ENCODE measurements at regions not wholly inside any gene's neighbourhood (a gene's known extent, or its start where the extent isn't known, plus 50 kb on each side); places are given as distances from the start of the nearest gene placed in this dataset.
A peak's percentile ranks its signal among the peaks of the same experiment; 100 is the strongest.

DNA sequence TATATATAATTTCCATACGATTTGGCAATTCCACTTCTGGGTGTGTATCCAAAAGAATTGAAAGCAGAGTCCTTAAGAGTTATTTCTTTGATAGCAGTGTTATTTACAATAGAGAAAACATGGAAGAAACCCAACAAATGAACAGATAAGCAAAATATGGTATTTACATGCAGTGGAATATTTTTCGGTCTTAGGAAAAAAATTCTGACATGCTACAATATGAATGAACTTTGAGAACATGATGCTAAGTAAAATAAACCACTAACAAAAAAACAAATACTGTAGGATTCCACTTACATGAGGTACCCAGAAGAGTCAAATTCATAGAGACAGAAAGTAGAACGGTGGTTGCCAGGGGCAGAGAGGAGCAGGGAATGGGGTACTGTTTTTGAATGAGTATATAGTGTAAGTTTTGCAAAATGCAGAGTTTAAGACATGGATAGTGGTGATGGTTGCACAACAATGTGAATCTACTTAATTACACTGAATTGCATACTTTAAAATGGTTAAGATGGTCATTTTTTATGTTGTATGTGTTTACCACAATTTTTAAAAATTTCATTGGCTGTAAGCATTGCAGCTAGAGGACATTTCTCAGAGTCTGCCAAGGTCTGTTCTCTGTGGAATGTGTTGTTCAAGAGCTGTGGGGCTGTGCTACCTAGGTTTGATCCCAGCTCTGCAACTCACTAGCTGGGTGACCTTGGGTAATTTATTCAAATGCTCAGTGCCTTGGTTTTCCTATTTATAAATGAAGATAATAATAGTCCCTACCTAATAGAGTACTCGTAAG, 122.1 kb downstream of the MEX3B start:
- TF ChIP-seq GATA2 (IDR thresholded peaks at IDR 0.05; ENCODE audit: low read depth, low read length), result no peak
- TF ChIP-seq GATA3 (IDR thresholded peaks at IDR 0.05; ENCODE audit: low read depth, low read length), result no peak

DNA sequence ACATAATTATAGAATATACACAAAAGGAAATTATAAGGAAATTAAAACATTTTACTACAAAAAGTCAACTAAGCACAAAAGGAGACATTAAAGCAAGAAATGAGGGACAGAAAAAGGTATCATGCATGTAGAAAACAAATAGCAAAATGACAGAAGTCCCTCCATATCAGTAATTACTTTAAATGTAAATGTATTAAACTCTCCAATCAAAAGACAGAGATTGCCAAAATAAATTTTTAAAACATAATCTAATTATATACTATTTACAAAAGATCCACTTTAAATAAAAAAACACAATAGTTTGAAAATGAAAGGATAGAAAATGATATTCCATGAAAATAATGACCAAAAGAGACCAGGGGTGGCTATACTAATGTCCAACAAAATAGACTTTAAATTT, 123.7 kb downstream of the MEX3B start:
- no peak for TF ChIP-seq GATA2 (IDR thresholded peaks at IDR 0.05; ENCODE audit: low read depth, low read length)
- no peak for TF ChIP-seq GATA3 (IDR thresholded peaks at IDR 0.05; ENCODE audit: low read depth, low read length)

DNA sequence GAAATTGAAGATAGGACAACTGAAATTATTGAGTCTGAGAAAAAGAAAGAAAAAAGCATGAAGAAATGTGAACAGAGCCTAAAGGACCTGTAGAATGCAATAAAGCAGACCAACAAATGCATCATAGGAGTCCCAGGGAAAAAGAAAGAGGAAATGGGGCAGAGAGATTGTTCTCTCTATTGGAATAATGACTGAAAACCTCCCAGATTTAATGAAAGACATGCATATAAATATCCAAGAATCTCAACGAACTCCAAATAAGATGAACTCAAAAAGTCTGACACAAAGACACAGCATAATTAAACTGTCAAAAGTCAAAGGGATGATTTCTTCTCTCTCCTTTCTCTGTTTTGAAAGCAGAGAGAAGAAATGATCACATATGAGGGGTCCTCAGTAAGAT, 124.7 kb downstream of the MEX3B start:
- TF ChIP-seq GATA2 (IDR thresholded peaks at IDR 0.05; ENCODE audit: low read depth, low read length) (no peak), GATA3 (IDR thresholded peaks at IDR 0.05; ENCODE audit: low read depth, low read length) (no peak)

DNA sequence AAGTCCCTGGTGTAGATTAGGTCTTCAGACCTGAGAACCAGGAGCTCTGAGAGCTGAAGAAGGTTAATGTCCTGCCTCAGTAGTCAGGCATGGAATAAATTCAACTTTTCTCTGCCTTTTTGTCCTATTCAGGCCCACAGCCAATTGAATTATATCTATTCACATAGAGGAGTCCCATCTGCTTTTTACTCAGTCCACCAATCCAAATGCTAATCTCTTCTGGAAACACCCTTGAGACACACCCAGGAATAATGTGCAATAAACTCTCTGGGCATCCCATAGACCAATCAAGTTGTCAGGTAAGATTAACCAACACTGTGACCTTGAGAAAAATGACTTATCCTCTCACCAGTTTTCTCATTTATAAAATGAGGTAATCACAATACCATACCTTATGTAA, 129.4 kb downstream of the MEX3B start:
- no peak for TF ChIP-seq GATA3 (IDR thresholded peaks at IDR 0.05; ENCODE audit: low read depth, low read length)
- no peak for TF ChIP-seq GATA2 (IDR thresholded peaks at IDR 0.05; ENCODE audit: low read depth, low read length)

DNA sequence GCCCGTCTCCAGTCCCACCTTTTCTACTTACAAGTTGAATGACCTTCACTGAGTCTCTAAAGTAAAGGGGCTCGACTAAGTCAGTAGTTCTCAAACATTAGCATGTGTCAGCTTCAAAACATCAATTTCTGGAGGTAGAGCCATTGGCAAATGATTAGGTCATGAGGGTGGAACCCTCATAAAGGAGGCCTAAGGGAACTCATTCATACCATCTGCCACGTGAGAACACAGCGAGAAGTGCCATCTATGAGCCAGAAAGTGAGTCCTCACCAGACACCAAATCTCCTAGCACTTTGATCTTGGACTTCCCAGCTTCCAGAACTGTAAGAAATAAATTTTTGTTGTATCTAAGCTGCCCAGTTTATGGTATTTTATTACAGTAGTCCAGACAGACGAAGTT, 129.8 kb downstream of the MEX3B start:
- TF ChIP-seq GATA2 (IDR thresholded peaks at IDR 0.05; ENCODE audit: low read depth, low read length) (no peak), GATA3 (IDR thresholded peaks at IDR 0.05; ENCODE audit: low read depth, low read length) (no peak)

DNA sequence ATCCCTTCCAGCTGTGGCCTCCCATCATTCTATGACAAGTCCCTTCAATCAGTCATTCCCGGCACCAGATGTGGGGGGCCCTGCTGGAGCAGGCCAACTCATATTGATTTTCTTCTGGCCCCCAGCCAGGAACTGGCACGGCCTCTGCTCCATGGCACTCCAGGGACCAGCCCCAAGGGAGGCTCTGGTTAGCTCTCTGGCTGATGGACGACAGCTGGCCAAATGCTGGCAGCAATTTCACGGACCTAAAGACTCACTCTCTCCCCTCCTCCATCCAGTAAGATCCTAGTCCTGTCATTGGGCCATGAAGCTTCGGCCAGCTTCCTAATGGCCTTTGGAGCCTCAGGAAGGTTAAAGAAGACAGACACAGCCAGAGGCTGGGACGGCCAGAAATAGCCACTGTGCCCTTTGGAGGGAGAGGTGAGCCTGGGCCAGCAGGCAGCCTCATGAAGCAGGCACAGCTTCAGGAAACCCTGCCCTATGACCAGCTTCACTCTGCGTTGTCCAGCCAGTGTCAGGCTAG, 131.0 kb downstream of the MEX3B start:
- no peak for TF ChIP-seq GATA3 (IDR thresholded peaks at IDR 0.05; ENCODE audit: low read depth, low read length)
- TF ChIP-seq GATA2 (IDR thresholded peaks at IDR 0.05; ENCODE audit: low read depth, low read length), result no peak

DNA sequence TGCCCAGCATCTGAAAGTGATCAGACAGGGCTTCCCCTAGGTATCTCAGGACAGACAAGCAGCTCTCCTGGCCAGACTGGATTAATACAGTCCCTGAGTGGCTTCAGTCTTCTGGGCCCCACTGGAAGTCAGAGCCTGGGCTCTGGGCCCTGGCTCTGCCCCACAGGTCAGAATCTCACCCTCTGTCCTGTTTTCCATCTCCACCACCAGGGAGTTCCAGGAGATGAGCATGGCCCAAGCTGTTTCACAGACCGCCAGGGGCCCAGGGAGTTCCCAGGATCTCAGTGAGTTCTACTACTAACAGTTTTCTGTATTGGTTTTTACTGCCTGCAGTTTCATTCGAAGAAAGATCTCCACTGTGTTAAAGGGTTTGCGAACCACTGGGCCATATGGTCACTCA, 131.5 kb downstream of the MEX3B start:
- no peak for TF ChIP-seq GATA3 (IDR thresholded peaks at IDR 0.05; ENCODE audit: low read depth, low read length)
- TF ChIP-seq GATA2 (IDR thresholded peaks at IDR 0.05; ENCODE audit: low read depth, low read length), result no peak

DNA sequence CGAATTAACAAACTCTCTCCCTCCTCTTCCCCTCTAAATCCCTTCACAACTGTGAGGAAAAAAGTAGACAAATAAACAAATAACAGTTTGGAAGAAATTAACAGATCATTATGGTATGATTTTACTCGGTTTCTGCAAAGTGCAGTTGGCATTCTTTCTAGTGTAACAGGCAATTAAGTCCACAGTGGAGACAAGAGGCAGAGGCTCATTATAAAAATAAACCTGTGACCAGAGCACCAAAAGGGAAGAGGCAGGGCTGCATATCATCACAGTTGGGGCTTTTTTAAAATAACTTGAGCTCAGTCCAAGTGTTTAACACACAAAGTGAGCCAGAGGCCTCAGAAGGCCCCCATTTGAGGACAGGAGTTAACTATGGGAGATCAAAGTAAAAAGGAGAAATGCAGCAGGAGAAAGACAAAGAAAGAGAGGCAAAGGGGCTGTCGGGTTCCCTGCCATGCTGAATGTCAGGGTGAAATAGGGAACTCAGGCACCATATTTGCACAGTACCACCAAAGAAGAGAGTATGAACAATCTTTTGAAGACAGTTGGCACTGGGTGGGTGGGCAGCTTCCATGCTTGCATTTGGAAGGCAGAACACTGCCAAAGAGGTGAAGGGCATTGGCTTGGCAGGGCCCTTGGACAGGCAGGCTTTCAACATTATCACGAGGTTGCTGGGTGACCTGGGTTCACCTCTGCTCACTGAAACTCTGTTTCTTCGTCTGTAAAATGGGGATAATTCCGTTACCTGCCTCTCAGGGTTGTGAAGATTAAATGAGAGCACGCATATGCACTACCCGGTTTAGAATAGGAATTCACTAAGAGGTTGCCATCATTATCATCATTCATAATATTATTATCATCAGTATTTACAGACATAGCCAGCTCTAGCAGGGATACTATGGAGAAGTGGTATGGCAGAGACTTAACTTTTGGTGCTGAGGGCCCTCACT, 134.5 kb downstream of the MEX3B start:
- TF ChIP-seq GATA2 (IDR thresholded peaks at IDR 0.05; ENCODE audit: low read depth, low read length) (no peak), GATA3 (IDR thresholded peaks at IDR 0.05; ENCODE audit: low read depth, low read length) (no peak)

DNA sequence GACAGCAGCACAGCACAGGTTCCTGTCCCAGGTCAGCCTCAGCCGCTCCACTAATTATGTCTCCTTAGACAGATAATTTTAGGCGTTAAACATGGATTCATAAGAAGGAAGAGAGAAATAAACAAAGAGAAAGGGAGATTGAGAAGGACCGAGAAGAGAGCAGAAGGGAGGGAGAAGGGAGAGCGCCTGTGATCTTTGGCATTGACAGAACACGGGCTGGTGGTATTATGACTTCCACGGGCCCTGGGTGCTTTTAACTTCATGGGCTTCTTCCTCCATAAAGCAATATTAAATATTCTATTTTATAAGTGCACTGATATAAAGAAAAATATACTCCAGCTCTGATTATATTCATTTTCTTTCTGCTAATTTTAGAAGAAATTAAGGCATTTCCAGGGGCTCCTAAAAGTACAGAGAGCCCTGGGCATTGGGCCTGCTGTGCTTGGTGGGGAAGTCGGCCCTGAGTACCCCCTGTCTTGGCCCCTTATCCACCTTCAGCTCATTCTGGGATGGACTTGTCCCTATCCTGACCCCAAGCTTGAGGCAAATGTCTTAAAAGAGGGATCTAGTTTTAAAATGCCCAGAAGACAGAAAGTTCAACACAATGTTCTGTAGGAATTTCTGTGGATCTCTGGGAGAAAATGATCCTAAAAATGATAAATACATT, 135.3 kb downstream of the MEX3B start:
- TF ChIP-seq GATA2 (IDR thresholded peaks at IDR 0.05; ENCODE audit: low read depth, low read length), result no peak
- no peak for TF ChIP-seq GATA3 (IDR thresholded peaks at IDR 0.05; ENCODE audit: low read depth, low read length)

DNA sequence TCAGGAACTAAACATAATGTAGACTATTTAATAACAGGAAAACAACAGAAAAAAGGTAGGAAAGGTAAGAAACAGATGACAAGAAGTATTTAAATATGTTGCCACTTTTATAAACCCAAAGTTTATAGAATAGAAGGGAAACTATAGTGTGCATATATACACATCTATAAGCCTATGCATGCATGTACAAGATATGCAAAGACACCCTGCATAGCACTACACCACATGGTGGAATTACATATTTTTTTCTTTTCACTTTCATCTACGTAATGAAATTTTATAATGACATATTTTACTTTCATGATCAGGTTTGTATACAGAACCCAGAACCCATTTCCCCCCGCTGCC, 136.8 kb downstream of the MEX3B start:
- TF ChIP-seq GATA3 (IDR thresholded peaks at IDR 0.05; ENCODE audit: low read depth, low read length), result no peak
- no peak for TF ChIP-seq GATA2 (IDR thresholded peaks at IDR 0.05; ENCODE audit: low read depth, low read length)

DNA sequence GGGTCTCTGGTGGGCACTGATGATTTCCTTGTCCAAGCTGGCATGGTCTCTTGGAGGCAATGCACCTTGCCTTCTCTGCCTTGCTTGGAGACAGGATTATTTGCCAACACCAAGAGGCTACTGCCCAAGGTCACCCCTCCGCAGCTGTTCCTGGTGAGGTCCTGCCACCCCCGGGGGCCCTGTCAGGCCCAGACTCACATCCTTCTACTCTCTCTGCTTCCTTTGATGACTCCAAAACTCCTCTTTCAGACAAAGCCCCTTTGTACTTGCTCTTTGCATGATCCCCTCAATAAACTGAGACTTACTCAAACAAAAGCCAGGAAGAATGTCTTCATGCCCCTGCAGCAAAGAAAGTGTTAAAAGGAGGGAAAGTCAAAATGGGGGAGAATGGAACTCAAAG, 137.7 kb downstream of the MEX3B start:
- TF ChIP-seq GATA3 (IDR thresholded peaks at IDR 0.05; ENCODE audit: low read depth, low read length), result no peak
- TF ChIP-seq GATA2 (IDR thresholded peaks at IDR 0.05; ENCODE audit: low read depth, low read length), result no peak

DNA sequence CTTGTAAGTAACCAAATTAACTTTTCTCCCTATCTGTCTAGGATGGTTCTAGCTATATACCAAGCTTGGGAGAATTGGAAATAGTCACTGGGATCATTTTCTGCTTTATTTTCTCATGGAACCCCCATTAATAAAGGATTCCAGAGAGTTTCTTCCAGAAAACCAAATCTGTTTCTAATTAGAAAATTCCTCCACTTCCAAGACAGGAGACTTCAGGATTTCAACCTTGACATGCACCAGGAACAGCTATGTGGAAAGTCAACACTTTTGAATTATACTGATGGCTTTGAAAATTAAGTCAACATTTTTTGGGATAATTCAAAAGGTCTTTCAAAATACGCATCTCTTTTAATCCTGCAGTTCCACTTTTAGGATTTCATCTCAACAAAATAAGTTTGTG, 138.3 kb downstream of the MEX3B start:
- TF ChIP-seq GATA3 (IDR thresholded peaks at IDR 0.05; ENCODE audit: low read depth, low read length), result no peak
- no peak for TF ChIP-seq GATA2 (IDR thresholded peaks at IDR 0.05; ENCODE audit: low read depth, low read length)

DNA sequence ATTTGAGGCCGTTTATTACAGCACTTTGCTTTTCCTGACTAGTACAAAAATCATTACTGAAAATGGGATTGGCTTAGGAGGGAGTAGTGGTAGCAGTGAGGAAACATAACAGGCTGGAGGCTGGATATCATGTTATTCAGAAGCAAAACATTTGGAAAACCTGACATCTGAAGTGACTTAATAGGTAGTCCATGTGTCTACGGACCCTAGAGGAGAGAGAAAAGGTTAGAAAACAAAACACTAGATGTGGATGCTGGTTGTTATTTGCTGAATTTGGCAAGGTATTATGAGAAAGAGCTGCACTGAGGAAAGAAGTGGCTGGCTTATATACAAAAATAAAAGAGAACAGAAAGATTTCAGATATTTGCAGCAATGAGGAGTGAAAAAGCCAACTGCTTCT, 139.9 kb downstream of the MEX3B start:
- no peak for TF ChIP-seq GATA2 (IDR thresholded peaks at IDR 0.05; ENCODE audit: low read depth, low read length)
- no peak for TF ChIP-seq GATA3 (IDR thresholded peaks at IDR 0.05; ENCODE audit: low read depth, low read length)

DNA sequence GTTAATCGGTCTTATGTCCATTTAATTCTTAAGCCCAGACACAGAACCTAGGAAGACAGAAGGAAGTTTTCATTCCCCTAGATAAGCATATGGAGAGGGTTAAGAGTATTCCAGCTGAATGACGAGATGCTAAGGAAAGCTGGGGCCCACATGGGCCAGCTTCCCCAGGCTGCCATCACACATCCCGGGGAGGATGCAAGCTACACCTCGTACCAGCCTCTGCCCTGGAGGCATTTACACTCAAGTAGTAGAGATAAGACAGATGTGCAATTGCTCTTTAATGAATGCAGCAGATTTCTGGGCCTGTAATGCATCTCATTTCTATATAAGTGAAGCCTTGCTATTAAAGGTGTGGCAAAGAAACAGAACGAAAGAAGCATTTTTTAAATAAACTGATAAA, 144.5 kb downstream of the MEX3B start:
- peak; percentile 58 for TF ChIP-seq GATA2 (IDR thresholded peaks at IDR 0.05; ENCODE audit: low read depth, low read length)
- TF ChIP-seq GATA3 (IDR thresholded peaks at IDR 0.05; ENCODE audit: low read depth, low read length), result no peak

Measured in SH-SY5Y (cell line).